MV-4-11 (cell line): ENCODE measurements at regions not wholly inside any gene's neighbourhood (a gene's known extent, or its start where the extent isn't known, plus 50 kb on each side); places are given as distances from the start of the nearest gene placed in this dataset.
"Not testable (repeated sequence)": the region's sequence is repeated elsewhere in the genome, so short reads cannot be mapped to it uniquely, and the experiment has no call there.

Experiments
- DNase-seq: peaks from one replicate; lab custom pipeline; 2025; lab: John Stamatoyannopoulos, UW

DNA sequence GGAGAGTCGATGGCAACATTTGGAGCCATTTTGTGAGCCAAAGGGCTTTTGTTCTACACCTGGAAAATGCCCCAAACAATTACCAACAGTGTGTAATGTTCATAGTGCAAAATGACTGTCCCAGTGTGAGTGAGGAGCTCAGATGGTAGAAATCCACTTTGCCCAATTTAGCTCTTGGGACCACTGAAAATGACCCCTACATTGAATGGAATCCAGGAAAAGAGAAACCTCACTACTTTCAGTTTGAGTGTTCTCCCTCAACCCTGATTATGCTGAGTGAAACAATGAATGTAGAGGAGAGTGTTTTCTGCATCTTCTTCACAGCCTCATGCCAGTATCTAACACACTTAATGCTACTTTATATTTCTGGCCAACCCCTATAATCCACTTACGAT is 84.9 kb upstream of the NRN1 start:
- no peak for DNase-seq

DNA sequence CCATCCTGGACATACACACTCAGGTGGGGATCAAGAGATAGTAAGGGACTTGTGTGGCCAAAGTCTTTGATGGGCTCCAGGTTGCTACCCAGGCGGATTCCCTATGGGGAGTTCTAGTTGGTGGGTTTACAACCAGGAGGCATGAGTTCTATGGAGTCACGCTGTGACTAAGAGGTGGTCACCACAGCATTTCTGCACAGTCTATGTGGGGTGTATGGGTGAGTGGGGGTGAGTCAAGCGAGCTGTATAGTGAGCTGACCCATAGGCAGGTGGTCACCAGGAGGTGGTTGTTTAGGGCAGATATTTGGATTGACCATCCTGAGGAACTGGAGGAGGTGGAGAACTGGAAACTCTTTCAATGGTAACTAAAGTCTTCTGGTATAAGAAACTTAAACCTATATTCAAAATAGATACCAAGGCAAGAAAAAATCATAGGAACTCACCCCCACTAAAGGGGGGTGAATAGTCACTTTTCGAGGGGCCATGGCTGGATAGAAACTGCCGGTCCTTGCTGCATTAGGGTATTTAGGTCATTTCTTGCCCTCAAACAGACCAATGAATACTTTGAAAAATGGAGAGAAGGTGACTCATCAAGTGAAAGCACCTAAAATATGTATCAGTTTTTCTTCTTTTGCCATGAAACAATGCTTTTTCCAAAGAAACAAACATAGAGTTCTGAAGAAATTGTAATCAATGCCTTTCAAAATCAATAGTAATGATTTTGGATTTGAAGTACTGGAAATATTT is 84.3 kb upstream of the NRN1 start:
- no peak for DNase-seq

DNA sequence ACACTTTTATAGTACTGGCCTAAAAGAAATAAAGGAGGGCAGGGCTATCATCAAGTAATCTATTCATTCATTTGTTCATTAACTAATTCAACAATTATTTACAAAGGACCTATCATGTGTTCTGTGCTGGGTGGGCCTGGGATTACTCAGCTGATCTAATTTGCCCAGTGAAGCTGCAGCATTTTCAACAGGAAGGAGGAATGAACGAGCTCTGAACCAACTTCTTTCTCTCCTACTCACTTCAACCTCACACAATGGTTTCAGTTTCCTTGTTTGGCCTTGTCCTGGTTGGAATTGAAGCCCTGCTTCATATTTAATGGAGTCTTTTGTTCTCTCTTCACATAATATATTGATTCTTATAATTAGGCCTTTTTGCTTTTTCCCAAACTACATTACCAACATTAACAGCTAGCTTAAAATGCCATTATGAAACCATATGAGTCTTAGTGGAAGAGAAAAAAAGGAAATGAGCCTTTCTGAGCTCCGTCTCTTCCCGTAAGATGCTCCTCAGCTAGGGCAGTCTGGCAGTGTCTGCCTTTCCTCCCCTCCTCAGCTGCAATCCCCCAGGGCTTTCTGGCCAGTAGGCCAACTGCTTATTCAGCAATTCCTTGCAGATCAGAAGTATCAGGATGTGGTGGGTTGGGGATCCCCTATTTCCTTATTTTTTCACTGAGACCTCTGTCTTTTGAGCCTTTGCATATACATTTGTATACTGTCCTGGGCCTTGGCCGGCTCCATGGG is 79.4 kb upstream of the NRN1 start:
- peak; percentile 87 for DNase-seq

DNA sequence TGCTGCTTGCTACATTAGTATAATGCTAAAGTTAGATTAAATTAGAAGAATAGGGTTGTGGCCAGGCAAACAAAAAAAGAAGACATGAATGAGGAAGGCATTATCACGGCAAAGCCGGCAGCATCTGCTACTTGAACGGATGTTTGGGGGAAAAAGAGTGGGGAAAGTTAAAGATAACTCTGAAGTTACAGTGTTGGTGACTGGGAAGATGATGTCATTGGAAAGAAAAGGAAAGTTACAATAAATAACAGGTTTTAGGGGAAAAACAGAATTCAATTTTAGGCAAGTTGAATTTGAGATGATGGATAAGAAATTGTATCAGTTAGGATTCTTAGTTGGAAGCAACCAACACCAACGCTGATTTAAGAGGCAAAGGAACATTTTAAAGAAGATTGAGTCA is 74.2 kb upstream of the NRN1 start:
- DNase-seq = no peak

DNA sequence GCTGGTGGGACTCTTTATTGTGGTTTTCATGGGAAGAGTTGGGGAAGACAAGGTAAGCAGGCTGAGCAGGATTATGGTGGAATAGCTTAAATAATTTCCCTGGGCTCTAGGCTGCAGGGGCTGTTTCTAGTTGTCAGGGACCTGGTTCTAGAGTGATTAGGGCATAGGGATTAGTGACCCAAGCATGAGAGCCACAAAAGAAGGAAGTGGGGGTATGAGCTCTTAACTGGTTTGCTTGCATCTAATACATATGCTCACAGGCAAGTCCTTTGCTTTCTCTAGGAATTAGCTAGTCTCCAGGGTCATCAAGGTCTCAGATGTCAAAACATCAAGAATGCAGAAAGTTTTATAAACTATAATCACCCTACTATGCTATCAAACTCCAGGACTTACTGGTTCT is 67.5 kb upstream of the NRN1 start:
- DNase-seq = peak; percentile 74

DNA sequence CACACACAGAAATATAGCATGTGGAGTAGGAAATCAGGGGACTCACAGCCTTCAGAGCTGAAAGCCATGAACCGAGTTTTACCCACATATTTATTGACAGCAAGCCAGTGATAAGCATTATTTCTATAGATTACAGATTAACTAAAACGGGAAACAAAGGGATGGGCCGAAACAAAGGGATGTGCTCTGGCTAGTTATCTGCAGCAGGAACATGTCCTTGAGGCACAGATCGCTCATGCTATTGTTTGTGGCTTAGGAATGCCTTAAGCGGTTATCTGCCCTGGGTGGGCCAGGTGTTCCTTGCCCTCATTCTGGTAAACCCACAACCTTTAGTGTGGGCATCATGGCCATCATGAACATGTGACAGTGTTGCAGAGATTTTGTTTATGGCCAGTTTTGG is 61.4 kb upstream of the NRN1 start:
- DNase-seq = not testable (repeated sequence)

DNA sequence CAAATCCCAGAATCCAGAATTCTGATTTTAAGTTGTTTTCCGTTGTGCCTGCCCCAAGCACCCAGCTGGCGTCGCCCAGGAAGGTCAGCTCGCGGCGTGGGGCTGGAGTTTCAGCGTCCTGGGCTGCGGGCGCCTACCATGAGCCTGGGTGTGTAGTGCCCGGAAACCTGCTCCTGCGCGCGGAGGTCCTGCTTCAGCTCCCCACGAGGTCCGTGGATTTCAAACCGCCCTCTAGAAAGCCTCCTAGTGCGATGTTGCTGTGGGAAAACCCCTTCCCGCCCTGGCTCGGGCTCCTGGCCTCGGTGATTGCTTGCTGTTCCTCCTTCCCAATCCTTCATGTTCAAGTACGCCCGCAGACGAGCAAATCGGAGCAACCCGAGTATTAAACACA is 51.3 kb upstream of the NRN1 start:
- no peak for DNase-seq

DNA sequence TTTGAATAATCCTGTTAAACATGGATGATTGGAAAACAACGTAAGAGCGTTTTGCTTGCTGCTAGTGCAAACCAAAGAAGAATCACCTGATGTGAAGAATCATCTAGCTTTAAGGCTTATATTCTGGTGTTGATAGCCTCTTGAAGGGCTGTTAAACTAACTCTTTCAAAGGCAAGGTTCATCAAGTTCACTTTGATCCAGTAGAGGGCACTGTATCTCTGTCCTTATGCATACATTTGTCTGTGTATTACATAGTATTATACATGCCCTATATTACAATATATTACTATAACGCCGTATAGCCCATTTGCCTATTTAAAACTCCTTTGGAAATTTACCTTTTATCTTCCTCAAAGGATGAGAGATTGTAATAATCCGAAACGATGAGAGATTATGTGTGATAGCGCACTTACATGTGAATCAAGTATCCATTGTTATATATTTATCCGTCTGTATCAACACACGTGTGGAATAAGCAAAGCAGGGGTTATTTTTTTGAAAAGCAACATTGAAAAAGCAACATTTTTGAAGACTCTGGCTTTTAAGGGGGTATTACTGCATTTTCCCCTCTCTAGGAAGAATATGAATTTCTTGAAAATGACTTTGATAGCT is 50.8 kb upstream of the NRN1 start:
- DNase-seq = peak; percentile 63
